Right lobe of liver (tissue), 4 donors: ENCODE measurements at regions not wholly inside any gene's neighbourhood (a gene's known extent, or its start where the extent isn't known, plus 50 kb on each side); places are given as distances from the start of the nearest gene placed in this dataset.

Source experiments
- POLR2A ChIP-seq: fragments of 450-650 bp; IDR thresholded peaks from one replicate; pipeline ENCODE4 v1.6.1; 2017; ENCODE audit warnings: antibody characterized with exemption, mild to moderate bottlenecking
- TF ChIP-seq, protein P1 (sequence below), 4 donors: fragments of 200-600 bp in 3 of 4; fragments of 450-650 bp in 1 of 4; IDR thresholded peaks; one replicate each; pipeline versions ENCODE4 v1.5.1 to v1.8.0; 2016 to 2022; ENCODE audit warnings: antibody characterized with exemption in 4 of 4, mild to moderate bottlenecking in 2 of 4
- donor health status: DM: no; HTN: no; CAD: no.
- donor health status: DM: no; HTN: no; CAD: no.
- donor health status: DM: no; HTN: yes; CAD: no.

DNA sequence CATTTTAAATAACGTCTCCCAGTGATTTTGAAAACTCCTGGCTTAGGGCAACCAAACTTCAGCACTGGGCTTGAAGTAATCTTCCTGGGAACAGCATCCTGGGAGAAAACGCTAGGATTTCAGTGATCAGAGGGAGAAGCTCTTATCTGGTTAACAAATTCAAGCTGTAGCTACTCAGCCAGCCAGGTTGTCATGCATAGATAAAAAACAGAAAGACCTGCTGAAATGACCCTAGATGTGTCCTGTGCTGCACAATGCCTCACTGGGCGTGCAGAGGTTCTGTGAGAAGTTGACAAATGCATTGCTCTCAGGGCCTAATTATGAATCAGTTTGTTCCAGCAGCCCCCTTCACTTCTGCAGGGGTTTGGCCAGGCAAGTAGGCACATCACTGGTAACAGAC lies 68.9 kb upstream of the CHCHD3 start:
- no peak for TF ChIP-seq POLR2A
- TF ChIP-seq, protein P1, sequence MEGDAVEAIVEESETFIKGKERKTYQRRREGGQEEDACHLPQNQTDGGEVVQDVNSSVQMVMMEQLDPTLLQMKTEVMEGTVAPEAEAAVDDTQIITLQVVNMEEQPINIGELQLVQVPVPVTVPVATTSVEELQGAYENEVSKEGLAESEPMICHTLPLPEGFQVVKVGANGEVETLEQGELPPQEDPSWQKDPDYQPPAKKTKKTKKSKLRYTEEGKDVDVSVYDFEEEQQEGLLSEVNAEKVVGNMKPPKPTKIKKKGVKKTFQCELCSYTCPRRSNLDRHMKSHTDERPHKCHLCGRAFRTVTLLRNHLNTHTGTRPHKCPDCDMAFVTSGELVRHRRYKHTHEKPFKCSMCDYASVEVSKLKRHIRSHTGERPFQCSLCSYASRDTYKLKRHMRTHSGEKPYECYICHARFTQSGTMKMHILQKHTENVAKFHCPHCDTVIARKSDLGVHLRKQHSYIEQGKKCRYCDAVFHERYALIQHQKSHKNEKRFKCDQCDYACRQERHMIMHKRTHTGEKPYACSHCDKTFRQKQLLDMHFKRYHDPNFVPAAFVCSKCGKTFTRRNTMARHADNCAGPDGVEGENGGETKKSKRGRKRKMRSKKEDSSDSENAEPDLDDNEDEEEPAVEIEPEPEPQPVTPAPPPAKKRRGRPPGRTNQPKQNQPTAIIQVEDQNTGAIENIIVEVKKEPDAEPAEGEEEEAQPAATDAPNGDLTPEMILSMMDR (IDR thresholded peaks at IDR 0.05) = no peak
